Kidney glomerular epithelial cell (primary cell): ENCODE measurements at regions not wholly inside any gene's neighbourhood (a gene's known extent, or its start where the extent isn't known, plus 50 kb on each side); places are given as distances from the start of the nearest gene placed in this dataset.
"Not testable (repeated sequence)": the region's sequence is repeated elsewhere in the genome, so short reads cannot be mapped to it uniquely, and the experiment has no call there.

ENCODE experiments used
- DNase-seq: peaks from one replicate; lab custom pipeline; 2025; lab: John Stamatoyannopoulos, UW

GRCh38 chr1:223022641-223023473 is 120.2 kb downstream of the TLR5 start:
- no peak for DNase-seq

DNA sequence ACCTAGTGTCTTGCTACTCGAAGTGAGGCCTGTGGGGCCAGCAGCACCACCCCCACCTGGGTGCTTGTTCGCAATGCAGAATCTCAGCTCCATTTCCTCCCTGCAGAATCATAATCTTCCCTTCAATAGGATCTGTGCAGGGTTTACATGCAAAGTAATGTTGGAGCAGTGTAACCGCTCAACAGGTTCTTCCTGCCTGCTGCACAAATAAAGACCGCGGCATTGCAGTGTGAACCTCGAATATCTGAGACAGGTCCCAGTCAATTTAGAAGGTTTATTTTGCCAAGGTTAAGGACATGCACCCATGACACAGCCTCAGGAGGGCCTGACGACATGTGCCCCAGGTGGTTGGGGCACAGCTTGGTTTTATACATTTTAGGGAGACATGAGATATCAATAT is 119.2 kb downstream of the TLR5 start:
- no peak for DNase-seq

DNA sequence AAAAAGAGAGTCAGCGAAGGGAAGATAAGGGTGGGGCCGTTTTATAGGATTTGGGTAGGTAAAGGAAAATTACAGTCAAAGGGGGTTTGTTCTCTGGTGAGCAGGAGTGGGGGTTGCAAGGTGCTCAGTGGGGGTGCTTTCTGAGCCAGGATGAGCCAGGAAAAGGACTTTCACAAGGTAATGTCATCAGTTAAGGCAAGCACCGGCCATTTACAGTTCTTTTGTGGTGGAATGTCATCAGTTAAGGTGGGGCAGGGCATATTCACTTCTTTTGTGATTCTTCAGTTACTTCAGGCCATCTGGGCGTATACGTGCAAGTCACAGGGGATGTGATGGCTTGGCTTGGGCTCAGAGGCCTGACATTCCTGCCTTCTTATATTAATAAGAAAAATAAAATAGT is 118.6 kb downstream of the TLR5 start:
- not testable (repeated sequence) for DNase-seq

- not testable (repeated sequence) for DNase-seq
Measured at GRCh38 chr1:223025190-223025734, 117.8 kb downstream of the TLR5 start.

- DNase-seq = not testable (repeated sequence)
Measured at GRCh38 chr1:223026639-223027038, 116.4 kb downstream of the TLR5 start.

DNA sequence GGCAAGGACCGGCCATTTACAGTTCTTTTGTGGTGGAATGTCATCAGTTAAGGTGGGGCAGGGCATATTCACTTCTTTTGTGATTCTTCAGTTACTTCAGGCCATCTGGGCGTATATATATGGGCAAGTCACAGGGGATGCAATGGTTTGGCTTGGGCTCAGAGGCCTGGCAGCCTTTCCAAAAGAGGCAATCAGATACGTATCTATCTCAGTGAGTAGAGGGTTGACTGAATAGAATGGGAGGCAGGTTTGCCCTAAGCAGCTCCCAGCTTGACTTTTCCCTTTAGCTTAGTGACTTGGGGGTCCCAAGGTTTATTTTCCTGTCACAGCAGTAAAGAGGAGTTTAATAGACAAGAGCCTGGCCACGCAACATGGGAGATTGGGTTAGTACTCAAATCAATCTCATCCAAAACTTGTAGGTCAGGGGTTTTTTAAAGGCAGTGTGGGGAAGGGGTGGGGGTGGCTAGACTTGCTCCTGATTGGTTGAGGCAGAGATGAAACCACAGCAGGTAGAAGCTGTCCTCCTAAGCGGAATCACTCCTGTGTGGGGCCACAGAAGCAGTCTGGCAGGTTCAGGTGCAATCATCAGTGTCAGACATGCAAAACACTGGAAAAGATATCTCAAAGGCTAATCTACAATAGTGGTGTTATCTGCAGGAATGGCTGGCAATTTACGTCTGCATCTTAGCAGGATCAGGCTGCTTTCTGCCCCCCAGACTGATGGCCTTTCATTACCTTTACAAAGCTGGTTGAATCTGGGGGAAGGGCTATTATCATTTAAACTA is 112.9 kb downstream of the TLR5 start:
- no peak for DNase-seq

DNA sequence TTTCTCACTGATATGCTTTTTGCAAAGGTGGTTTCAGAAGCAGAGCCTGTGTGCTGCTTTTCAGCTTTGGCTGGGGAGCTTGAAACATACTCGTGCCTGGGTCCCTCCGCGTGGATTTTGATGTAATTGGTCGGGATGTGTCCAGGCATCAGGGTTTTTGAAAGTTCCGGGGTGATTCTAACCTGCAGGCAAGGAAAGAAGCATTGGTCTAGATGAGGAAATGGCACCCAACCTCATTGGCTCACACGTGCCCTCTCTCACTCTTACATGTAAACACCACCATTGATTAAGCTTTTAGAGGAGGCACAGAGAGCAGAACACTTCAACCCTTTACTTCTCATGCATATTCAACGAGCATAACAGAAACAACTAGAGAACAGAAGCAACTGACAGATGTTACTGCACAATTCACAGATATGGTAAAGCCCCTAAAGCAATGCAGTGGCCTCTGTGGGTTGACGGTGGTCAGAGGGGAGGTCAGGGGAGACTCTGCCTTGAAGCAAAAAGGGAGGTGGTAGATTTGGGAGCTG is 112.1 kb downstream of the TLR5 start:
- no peak for DNase-seq

DNA sequence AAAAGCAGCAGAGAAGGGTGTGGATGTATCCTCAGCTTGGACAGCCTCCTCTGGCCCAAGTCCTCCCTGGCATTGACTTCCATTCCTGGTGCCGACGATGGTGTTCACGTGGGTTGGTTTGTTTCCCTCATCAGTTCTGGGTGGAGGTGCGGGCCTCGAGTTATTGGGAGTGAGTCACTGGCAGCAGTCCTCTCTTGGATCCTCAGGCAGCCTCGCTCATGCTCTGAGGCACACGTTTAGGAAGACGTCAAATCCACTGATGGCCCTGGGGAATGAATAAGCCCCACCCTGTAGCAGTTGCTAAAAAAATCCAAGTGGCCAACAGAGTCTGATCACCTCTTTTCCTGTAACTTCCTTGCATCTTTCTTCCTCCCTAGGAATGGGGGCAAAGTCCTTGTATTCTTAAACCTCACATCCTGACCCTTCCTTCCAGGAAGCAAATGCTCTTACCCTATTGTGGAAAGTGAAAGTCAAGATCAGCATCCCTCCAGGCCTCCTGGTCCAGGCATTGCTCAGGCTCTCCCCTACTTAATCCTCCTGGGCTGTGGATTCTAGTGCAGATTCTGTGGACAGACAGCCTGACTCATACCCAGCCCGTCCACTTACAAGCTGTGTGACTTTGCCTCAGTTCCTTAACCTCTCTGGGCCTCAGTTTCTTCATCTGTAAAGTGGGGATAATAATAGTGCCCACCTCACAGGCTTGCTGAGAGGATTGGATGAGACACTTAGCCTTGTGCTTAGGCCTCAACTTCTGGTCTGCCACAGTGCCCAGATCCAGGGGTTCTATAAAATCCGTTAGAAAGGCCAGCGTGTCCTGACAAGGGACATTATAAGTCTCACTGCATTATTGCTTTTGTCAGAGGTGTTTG is 111.1 kb downstream of the TLR5 start:
- DNase-seq = no peak

DNA sequence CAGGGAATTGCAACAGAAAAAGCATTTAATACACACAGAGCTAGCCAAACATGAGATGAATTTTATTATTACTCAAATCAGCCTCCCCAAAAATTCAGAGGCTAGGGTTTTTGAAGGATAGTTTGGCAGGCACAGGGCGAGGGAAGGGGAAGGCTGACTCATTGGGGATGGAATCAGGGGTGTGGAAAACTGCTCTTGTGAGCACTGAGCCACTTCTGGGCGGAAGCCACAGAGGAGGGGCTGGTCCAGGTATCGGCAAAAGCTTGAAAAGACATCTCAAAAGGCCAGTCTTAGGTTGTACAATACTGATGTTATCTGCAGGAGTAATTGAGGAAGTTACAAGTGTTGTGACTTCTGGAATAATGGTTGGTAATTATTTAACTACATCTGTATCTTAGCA is 109.4 kb downstream of the TLR5 start:
- DNase-seq = no peak

DNA sequence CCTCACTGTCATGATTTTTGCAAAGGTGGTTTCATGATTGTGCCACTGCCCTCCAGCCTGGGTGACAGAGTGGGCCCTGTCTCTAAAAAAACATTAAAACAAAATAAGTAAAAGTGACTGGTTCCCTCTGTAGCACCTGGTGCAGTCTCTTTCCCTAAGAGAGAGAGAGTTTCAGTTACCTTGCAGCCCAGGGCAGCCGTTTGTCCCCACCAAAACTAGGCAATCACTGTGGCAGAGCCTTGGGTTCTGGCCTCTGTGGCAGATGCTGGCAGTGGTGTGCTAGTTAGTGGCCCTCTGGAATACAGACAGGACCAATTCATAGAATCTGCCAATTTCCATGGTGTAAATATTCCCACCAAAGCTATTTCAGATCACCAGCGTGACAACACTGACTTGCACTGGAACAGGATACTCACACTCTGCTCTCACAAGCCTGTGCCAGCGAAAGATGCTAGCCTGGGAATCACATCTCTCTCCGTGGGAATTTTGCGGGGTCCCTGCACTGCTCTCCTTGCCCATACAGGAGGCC is 108.7 kb downstream of the TLR5 start:
- DNase-seq = no peak

GRCh38 chr1:223035724-223036478 is 107.1 kb downstream of the TLR5 start:
- DNase-seq = no peak

- no peak for DNase-seq
Measured at GRCh38 chr1:223036479-223036845, 106.6 kb downstream of the TLR5 start.

GRCh38 chr1:223037845-223038244 is 105.2 kb downstream of the TLR5 start:
- DNase-seq = no peak

DNA sequence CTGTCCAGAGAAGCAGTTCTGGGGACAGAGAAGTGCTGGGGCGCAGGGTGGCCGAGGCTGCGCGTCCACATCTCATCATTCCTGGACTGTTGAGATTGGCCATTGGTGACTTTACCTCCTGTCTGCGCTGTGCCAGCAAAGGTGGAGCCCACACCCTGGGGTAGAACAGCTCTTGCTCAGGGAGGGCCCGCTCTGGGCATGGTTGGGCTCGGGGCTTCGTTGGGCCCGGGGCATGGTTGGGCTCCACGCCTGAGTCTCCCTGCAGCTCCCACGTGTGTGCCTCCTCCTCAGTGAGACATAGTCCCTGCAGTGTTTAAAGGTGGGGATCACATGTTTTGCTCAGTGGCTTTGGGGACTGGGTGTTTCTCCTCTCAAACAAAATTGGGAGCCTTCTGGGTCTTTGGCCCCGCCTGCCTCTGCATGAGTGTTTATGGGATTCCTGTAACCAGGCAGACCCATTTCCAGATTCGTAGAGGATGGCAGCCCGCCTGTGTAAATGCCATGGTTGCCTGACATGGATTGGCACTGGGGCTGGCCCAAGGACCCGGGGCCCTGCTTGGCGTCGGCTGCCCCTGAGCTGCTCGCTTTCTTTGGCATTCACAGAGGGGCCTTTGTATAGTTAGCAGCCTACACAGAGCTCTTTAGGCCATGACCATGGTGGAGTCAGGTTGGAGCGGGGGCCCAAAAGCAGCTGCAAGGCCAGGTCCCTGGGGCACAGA is 104.6 kb downstream of the TLR5 start:
- no peak for DNase-seq

DNA sequence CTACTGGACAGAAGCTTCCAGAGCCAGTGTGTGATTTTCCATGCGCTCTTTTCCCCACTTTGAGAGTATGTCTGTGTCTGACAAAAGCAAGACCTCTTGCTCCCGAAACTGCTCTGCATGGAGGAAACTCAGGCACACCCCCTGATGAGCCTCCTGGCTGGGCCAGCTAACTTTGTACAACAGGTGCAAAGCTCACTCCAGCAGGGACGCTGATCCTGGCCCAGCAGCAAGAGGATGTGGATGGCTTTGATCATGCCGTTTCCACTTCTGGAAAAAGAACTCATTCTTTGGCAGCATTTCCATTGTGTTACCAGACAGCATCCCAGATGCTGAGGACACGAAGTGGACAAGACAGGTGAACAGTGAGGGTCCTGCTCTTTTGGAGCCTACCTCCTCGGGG is 103.1 kb downstream of the TLR5 start:
- DNase-seq = no peak

DNA sequence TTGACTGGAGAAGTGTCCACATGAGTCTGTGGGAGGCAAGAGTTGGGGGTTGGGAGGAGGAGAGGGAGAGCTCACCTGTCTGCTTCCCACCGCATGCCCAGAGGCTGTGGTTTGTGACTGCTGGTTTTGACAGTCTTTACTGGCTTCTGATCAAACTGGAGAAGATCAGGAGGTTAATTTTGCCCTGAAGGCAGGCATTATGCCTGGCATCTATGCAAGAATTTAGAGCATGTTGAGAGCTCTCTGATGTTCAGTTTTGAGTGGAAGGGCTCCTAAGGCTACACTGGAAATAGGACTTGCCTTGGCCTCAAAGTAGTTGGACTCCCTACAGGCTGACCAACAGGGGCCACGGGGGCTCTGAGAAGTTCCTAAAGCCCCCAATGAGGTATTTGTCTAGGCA is 101.6 kb downstream of the TLR5 start:
- DNase-seq = no peak

GRCh38 chr1:223045164-223045957 is 97.7 kb downstream of the TLR5 start:
- DNase-seq = no peak

DNA sequence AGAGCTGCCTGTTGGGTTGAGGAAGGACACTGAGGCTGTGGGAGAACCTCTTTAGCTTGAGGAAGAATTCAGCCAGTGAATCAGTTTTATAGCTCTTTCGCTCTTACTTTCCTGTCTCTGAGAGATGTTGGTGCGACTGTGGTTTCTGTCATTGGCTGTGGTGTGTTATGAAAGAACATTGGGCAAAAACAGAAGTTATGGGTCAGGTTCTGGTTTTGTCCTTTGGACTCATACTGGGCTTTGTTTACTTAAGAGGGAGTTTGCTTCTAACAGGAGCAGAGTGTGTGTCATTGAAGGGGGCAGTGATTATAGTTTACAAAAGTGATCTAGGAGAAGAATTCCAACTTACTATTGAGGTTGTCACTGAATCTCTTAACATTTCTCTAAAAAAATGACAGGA is 97.0 kb downstream of the TLR5 start:
- no peak for DNase-seq

- DNase-seq = not testable (repeated sequence)
Measured at GRCh38 chr1:223046463-223046862, 96.6 kb downstream of the TLR5 start.
